GM06990 (cell line): ENCODE measurements at regions not wholly inside any gene's neighbourhood (a gene's known extent, or its start where the extent isn't known, plus 50 kb on each side); places are given as distances from the start of the nearest gene placed in this dataset.
"Not testable (repeated sequence)": the region's sequence is repeated elsewhere in the genome, so short reads cannot be mapped to it uniquely, and the experiment has no call there.

Source experiments
- DNase-seq: peaks from one replicate; pipeline ENCODE4 v3.0.0-alpha.2; 2011; ENCODE audit not compliant: insufficient read length; ENCODE audit errors: extremely low read depth
- H3K27me3 ChIP-seq: replicated peaks from 2 replicates; pipeline ENCODE4 v1.6.0; 2011; ENCODE audit warnings: low read length; ENCODE audit not compliant: control insufficient read depth, insufficient read depth
- H3K36me3 ChIP-seq: 2 replicates; pipeline ENCODE4 v1.5.1; 2011; ENCODE audit warnings: low read length; ENCODE audit not compliant: control insufficient read depth, insufficient read depth
- H3K4me3 ChIP-seq: replicated peaks from 2 replicates; pipeline ENCODE4 v1.5.1; 2011; ENCODE audit warnings: low read depth, mild to moderate bottlenecking, control low read depth, low read length
- TF ChIP-seq, protein P1 (sequence below): IDR thresholded peaks from 2 replicates; pipeline ENCODE4 v1.5.1; 2011; ENCODE audit warnings: low read length, control low read depth, mild to moderate bottlenecking, inconsistent platforms; ENCODE audit not compliant: insufficient read depth, poor library complexity, severe bottlenecking

DNA sequence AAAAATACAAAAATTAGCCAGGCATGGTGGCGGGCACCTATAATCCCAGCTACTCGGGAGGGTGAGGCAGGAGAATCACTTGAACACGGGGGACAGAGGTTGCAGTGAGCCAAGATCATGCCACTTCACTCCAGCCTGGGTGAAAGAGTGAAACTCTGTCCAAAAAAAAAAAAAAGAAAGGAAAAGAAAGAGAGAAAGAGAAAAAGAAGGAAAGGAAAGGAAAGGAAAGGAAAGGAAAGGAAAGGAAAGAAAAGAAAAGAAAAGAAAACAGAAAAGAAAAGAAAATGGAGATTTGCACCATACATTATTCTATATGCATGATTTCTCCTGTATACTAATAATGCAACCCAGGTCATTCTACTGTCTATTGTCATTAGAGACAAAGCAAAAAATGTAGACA is 421.5 kb downstream of the PCDH19 start:
- not testable (repeated sequence) for H3K36me3 ChIP-seq, H3K4me3 ChIP-seq, H3K27me3 ChIP-seq, DNase-seq

DNA sequence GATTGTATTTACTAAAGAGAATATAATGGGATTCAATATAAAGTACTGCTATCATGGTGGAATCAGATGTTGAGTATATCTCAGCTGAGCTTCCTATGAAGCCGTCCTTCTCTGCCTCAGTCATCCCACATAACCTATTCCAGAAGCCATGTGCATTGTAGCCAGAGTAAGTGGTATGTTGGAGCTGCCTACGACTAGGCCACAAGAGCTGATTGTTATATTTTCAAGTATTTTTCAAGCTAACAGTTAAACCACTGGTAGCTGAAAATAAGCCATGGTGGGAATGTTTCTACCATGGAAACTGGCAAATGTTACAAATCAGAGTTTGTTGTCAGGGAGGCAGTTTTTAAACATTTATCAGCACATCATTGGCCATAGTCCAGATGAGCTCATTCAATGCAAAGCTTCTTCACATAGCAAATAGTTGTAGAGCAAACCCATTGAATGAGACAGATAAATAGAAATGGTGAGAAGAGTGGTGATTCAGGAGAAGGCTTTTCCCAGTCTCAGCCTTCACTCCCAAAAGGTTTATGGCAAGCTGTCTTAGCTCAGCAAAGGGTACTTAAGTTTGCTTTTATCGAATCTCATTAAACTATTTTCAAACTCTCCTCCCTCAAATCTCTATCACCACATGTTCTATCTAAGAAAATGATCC is 436.4 kb downstream of the PCDH19 start:
- Histone ChIP-seq H3K27me3 (no peaks in the 10 kb centered on the region), H3K4me3 (no peak overlapping the region), H3K36me3 (no peaks in the 10 kb centered on the region)
- TF ChIP-seq, protein P1, sequence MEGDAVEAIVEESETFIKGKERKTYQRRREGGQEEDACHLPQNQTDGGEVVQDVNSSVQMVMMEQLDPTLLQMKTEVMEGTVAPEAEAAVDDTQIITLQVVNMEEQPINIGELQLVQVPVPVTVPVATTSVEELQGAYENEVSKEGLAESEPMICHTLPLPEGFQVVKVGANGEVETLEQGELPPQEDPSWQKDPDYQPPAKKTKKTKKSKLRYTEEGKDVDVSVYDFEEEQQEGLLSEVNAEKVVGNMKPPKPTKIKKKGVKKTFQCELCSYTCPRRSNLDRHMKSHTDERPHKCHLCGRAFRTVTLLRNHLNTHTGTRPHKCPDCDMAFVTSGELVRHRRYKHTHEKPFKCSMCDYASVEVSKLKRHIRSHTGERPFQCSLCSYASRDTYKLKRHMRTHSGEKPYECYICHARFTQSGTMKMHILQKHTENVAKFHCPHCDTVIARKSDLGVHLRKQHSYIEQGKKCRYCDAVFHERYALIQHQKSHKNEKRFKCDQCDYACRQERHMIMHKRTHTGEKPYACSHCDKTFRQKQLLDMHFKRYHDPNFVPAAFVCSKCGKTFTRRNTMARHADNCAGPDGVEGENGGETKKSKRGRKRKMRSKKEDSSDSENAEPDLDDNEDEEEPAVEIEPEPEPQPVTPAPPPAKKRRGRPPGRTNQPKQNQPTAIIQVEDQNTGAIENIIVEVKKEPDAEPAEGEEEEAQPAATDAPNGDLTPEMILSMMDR, result no peak
- DNase-seq, result no peak

DNA sequence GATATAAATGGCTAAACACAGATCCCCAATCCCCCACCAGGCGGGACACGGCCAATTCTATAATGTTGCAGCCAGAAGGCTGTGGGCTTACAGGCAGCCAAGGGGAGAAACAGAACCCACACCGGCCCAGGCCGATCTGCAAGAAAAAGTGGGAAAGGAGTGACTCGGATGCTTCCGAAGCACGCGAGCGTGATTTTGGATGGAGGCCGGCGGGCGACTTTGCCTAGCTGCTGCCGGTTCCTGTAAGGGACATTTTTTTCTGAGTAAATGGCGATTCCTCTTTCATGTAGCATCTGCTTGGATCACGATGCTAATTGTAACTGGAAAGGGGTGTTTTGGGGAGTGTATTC is 470.2 kb downstream of the PCDH19 start:
- DNase-seq, result no peak
- H3K27me3 ChIP-seq, result no peaks in the 10 kb centered on the region

DNA sequence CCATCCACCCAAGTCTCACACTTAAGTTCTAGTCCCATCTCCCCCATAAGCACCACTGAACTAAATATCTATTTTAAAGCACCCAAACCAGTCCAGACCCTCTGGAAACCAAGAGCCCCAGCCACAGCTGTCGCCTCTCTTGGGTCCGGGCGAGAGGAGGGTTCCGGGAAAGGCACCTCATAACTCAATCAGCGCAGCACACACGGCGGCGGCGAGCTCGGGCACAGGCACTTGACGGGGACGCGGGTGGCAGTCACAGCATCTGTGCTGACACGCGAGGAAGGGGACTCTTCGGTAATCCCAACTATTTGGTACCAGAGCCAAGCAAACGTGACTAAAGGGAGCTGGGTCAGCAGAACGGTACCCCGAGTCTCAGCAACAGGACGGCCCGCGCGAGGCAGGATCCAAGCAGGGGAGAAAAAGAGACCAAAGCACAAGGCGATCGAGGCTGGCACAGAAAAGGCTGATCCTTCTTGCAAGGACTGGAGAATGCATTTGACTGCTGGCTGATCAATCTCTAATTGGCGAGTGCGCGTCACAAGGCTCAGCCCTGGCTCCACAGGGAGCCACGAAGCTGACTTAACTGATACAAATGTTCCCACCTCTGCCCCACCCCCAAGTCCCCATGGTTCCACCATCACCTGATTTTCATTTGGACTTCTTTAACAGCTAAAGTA is 470.7 kb downstream of the PCDH19 start:
- not testable (repeated sequence) for DNase-seq, H3K4me3 ChIP-seq, H3K36me3 ChIP-seq, H3K27me3 ChIP-seq

More for the DNA sequence above, 470.2 kb downstream of the PCDH19 start:
- H3K36me3 ChIP-seq, result no peaks in the 10 kb centered on the region
- TF ChIP-seq, protein P1, result no peak
- no peak overlapping the region for H3K4me3 ChIP-seq

DNA sequence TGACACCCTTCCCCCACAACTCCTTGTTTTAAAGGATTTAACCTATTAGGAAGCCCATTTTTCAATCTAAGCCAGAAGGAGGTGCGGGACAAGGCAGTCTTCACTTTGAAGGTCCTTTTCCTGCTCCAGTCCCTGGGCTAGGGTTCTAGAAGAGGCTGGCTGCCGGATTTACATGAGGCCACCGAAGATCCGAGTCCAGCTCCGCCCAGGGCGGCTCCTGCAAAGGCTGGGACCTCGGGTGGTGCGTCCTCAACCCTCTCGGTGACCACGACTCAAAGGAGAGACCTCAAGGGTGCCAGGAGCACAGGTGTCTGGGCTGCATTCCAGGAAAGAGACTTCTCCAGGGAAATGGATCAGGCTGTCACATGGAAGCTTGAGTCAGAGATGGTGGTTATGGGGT is 471.6 kb downstream of the PCDH19 start:
- TF ChIP-seq, protein P1, result no peak

DNA sequence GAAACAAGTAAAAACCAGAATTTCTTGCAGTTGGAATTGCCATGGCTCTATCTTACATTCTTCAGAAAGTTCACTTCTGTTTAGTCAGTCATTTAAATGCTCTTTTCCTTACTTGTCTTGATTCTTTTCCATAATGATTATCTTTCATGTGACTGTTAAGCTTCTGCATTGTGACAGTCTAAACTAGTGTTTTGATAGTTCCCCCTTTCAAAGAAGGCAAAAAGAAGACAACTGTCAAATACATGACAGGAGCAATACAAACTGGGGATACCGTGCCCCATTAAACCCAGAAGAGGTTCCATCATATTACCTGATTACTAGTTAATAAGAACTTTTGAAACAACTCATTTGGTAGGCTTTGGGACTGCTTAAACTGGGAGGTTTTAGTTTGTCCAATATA is 476.2 kb downstream of the PCDH19 start:
- no peak for DNase-seq
- H3K36me3 ChIP-seq, result no peaks in the 10 kb centered on the region
- TF ChIP-seq, protein P1, result no peak
- H3K27me3 ChIP-seq, result no peaks in the 10 kb centered on the region
- no peak overlapping the region for H3K4me3 ChIP-seq

More for the DNA sequence above, 471.6 kb downstream of the PCDH19 start:
- H3K36me3 ChIP-seq, result no peaks in the 10 kb centered on the region
- H3K27me3 ChIP-seq, result no peaks in the 10 kb centered on the region
- H3K4me3 ChIP-seq, result no peak overlapping the region
- DNase-seq, result no peak

DNA sequence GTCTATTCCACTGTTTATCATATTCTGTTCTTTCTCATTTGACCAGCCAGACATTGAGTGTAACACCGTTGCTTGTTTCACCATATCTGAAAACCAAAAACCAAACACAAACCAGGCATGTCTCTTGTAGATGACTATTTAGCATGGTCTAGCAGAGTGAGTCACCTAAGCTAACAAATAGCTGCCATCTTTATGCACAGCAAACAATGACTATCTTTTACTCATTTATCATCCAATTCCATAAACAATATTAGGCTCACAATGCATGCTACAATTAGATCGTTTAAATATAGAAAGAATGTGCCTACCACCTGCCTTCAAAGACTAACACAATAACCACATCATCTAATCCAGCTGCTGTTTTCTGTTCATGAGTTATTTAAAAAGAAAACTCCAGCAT is 495.4 kb downstream of the PCDH19 start:
- DNase-seq, result no peak
- Histone ChIP-seq H3K36me3 (no peaks in the 10 kb centered on the region), H3K27me3 (no peaks in the 10 kb centered on the region), H3K4me3 (no peak overlapping the region)
- TF ChIP-seq, protein P1, result no peak
